GM12878 (cell line): ENCODE measurements at regions not wholly inside any gene's neighbourhood (a gene's known extent, or its start where the extent isn't known, plus 50 kb on each side); places are given as distances from the start of the nearest gene placed in this dataset.

Experiments used
- KDM1A ChIP-seq: fragments of 200-600 bp; sonication (generic); IDR thresholded peaks from 2 replicates; pipeline ENCODE4 v1.6.1; 2016; ENCODE audit warnings: borderline replicate concordance
- NR2C1 ChIP-seq: fragments of 450-650 bp; IDR thresholded peaks from 2 replicates; pipeline ENCODE4 v1.6.1; 2017; ENCODE audit warnings: antibody characterized with exemption, mild to moderate bottlenecking, moderate library complexity
- SMC3 ChIP-seq: IDR thresholded peaks from 2 replicates; pipeline ENCODE4 v1.6.1; 2011; ENCODE audit warnings: low read length, improper control_type of control experiment, borderline replicate concordance
- TF ChIP-seq, protein P1 (sequence below): fragments of 450-650 bp; IDR thresholded peaks from 2 replicates; pipeline ENCODE4 v1.6.1; 2017; ENCODE audit warnings: mild to moderate bottlenecking, moderate library complexity
- TF ChIP-seq, protein P2 (sequence below): IDR thresholded peaks from 2 replicates; pipeline ENCODE4 v1.6.1; 2012; ENCODE audit warnings: low read depth, low read length, improper control_type of control experiment

GRCh38 chr6:54525731-54526130 is 217.5 kb downstream of the TINAG start:
- TF ChIP-seq, protein P1, sequence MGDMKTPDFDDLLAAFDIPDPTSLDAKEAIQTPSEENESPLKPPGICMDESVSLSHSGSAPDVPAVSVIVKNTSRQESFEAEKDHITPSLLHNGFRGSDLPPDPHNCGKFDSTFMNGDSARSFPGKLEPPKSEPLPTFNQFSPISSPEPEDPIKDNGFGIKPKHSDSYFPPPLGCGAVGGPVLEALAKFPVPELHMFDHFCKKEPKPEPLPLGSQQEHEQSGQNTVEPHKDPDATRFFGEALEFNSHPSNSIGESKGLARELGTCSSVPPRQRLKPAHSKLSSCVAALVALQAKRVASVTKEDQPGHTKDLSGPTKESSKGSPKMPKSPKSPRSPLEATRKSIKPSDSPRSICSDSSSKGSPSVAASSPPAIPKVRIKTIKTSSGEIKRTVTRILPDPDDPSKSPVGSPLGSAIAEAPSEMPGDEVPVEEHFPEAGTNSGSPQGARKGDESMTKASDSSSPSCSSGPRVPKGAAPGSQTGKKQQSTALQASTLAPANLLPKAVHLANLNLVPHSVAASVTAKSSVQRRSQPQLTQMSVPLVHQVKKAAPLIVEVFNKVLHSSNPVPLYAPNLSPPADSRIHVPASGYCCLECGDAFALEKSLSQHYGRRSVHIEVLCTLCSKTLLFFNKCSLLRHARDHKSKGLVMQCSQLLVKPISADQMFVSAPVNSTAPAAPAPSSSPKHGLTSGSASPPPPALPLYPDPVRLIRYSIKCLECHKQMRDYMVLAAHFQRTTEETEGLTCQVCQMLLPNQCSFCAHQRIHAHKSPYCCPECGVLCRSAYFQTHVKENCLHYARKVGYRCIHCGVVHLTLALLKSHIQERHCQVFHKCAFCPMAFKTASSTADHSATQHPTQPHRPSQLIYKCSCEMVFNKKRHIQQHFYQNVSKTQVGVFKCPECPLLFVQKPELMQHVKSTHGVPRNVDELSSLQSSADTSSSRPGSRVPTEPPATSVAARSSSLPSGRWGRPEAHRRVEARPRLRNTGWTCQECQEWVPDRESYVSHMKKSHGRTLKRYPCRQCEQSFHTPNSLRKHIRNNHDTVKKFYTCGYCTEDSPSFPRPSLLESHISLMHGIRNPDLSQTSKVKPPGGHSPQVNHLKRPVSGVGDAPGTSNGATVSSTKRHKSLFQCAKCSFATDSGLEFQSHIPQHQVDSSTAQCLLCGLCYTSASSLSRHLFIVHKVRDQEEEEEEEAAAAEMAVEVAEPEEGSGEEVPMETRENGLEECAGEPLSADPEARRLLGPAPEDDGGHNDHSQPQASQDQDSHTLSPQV, result no peak
- TF ChIP-seq, protein P2, sequence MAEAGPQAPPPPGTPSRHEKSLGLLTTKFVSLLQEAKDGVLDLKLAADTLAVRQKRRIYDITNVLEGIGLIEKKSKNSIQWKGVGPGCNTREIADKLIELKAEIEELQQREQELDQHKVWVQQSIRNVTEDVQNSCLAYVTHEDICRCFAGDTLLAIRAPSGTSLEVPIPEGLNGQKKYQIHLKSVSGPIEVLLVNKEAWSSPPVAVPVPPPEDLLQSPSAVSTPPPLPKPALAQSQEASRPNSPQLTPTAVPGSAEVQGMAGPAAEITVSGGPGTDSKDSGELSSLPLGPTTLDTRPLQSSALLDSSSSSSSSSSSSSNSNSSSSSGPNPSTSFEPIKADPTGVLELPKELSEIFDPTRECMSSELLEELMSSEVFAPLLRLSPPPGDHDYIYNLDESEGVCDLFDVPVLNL, result no peak
- TF ChIP-seq KDM1A (no peak), NR2C1 (no peak), SMC3 (no peak)
